Trophoblast cell (in vitro differentiated cells and primary cell): ENCODE measurements at regions not wholly inside any gene's neighbourhood (a gene's known extent, or its start where the extent isn't known, plus 50 kb on each side); places are given as distances from the start of the nearest gene placed in this dataset.

ENCODE experiments used
- DNase-seq, 2 donors: peaks; one replicate each; pipeline ENCODE4 v3.0.0-alpha.2; 2016
- H2AFZ ChIP-seq: 2 replicates; pipeline ENCODE4 v1.6.1; 2013; ENCODE audit warnings: low read length, moderate library complexity, mild to moderate bottlenecking; ENCODE audit not compliant: insufficient read depth, poor library complexity
- H2AK5ac ChIP-seq: 2 replicates; pipeline ENCODE4 v1.6.1; 2013; ENCODE audit warnings: mild to moderate bottlenecking, low read length
- H2BK120ac ChIP-seq: 2 replicates; pipeline ENCODE4 v1.6.1; 2013; ENCODE audit warnings: low read length, mild to moderate bottlenecking, moderate library complexity; ENCODE audit not compliant: insufficient read depth, poor library complexity
- H2BK12ac ChIP-seq: 2 replicates; pipeline ENCODE4 v1.6.1; 2013; ENCODE audit warnings: mild to moderate bottlenecking, low read length, moderate library complexity
- H2BK5ac ChIP-seq: 2 replicates; pipeline ENCODE4 v1.6.1; 2013; ENCODE audit warnings: low read length, low read depth, moderate library complexity, mild to moderate bottlenecking; ENCODE audit not compliant: poor library complexity
- H3K14ac ChIP-seq: 2 replicates; pipeline ENCODE4 v1.6.1; 2013; ENCODE audit warnings: mild to moderate bottlenecking, low read length
- H3K18ac ChIP-seq: 2 replicates; pipeline ENCODE4 v1.6.1; 2013; ENCODE audit warnings: mild to moderate bottlenecking, low read length
- H3K23ac ChIP-seq: 2 replicates; pipeline ENCODE4 v1.6.1; 2013; ENCODE audit warnings: low read length
- H3K27ac ChIP-seq: 2 replicates; pipeline ENCODE4 v1.5.1; 2013; ENCODE audit warnings: low read depth, mild to moderate bottlenecking, inconsistent platforms, low read length, moderate library complexity
- H3K27me3 ChIP-seq: 2 replicates; pipeline ENCODE4 v1.6.1; 2013; ENCODE audit warnings: inconsistent platforms, mild to moderate bottlenecking, low read length, moderate library complexity; ENCODE audit not compliant: insufficient read depth
- H3K36me3 ChIP-seq, 2 experiments: 1 replicate in 1 of 2; 2 replicates in 1 of 2; pipeline ENCODE4 v1.6.1; 2013; ENCODE audit warnings: low read length in 2 of 2, mild to moderate bottlenecking in 2 of 2, moderate library complexity in 1 of 2; ENCODE audit not compliant: insufficient read depth in 2 of 2, control insufficient read depth in 1 of 2
- H3K4ac ChIP-seq: 2 replicates; pipeline ENCODE4 v1.6.1; 2013; ENCODE audit warnings: low read depth, mild to moderate bottlenecking, low read length, moderate library complexity
- H3K4me1 ChIP-seq, 2 experiments: 1 replicate in 1 of 2; 2 replicates in 1 of 2; pipeline ENCODE4 v1.6.1; 2013; ENCODE audit warnings: low read length in 2 of 2, mild to moderate bottlenecking in 2 of 2, moderate library complexity in 1 of 2; ENCODE audit not compliant: insufficient read depth in 2 of 2, control insufficient read depth in 1 of 2
- H3K4me2 ChIP-seq: 2 replicates; pipeline ENCODE4 v1.6.1; 2013; ENCODE audit warnings: inconsistent platforms, mild to moderate bottlenecking, low read length, moderate library complexity
- H3K4me3 ChIP-seq: 2 replicates; pipeline ENCODE4 v1.5.1; 2013; ENCODE audit warnings: mild to moderate bottlenecking, low read depth, low read length, inconsistent platforms
- H3K79me1 ChIP-seq: one replicate; pipeline ENCODE4 v1.6.1; 2013; ENCODE audit warnings: low read length
- H3K79me2 ChIP-seq: 2 replicates; pipeline ENCODE4 v1.6.1; 2013; ENCODE audit warnings: low read length, mild to moderate bottlenecking; ENCODE audit not compliant: control insufficient read depth, insufficient read depth, poor library complexity
- H3K9ac ChIP-seq: 2 replicates; pipeline ENCODE4 v1.6.1; 2013; ENCODE audit warnings: mild to moderate bottlenecking, low read length
- H3K9me3 ChIP-seq: 2 replicates; pipeline ENCODE4 v1.6.1; 2013; ENCODE audit warnings: low read depth, mild to moderate bottlenecking, control low read depth, inconsistent platforms, low read length; ENCODE audit not compliant: insufficient read depth
- H4K12ac ChIP-seq: 2 replicates; pipeline ENCODE4 v1.6.1; 2013; ENCODE audit warnings: low read depth, mild to moderate bottlenecking, low read length, moderate library complexity
- H4K8ac ChIP-seq: 2 replicates; pipeline ENCODE4 v1.6.1; 2013; ENCODE audit warnings: low read depth, mild to moderate bottlenecking, low read length, moderate library complexity
- H4K91ac ChIP-seq: one replicate; pipeline ENCODE4 v1.6.1; 2013; ENCODE audit warnings: low read depth, mild to moderate bottlenecking, low read length, moderate library complexity
- WGBS: extraction: QIAGEN DNeasy Blood & Tissue Kit; methylation state at CpG from one replicate; pipeline ENCODE4 v1.1.7; 2013; ENCODE audit warnings: missing lambda C conversion rate; ENCODE audit not compliant: insufficient read length, insufficient coverage; ENCODE audit errors: extremely low coverage; 5-methylcytosine and 5-hydroxymethylcytosine counted together

DNA sequence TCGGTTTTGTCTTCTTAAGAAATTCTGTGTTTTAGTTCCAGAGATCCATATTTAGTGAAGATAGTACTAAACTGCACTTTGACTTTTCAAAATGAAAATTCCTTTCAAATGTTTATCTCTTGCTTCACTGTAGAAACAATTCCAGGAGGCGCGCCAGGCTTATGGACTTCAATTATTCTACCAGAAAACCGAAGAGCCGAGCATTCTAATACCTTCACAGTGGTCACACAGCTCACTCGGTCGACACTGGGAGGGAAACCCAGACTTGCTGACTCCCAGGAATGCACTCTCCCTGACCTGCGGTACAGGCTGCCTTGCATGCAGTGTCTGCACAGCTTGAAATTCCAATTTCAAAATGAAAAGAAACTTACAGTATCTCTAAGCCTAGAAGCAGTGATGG, 119.9 kb upstream of the PIEZO2 start:
- Histone ChIP-seq H3K14ac (no peak overlapping the region), H3K18ac (no peak overlapping the region), H2BK120ac (no peak overlapping the region), H2AK5ac (no peak overlapping the region), H4K91ac (no peak overlapping the region), H3K4me1 (no peaks in the 10 kb centered on the region), H3K4me3 (no peak overlapping the region), H3K79me1 (no peaks in the 10 kb centered on the region), H3K9me3 (no peaks in the 10 kb centered on the region), H4K8ac (no peak overlapping the region), H2AFZ (no peak overlapping the region), H3K36me3 (no peaks in the 10 kb centered on the region), H3K27me3 (no peaks in the 10 kb centered on the region), H3K27ac (no peak overlapping the region), H3K9ac (no peak overlapping the region), H3K23ac (no peak overlapping the region), H3K4me2 (no peak overlapping the region), H2BK5ac (no peak overlapping the region), H4K12ac (no peak overlapping the region), H2BK12ac (no peak overlapping the region), H3K4ac (no peak overlapping the region), H3K79me2 (no peaks in the 10 kb centered on the region)
- no CpG with 5 or more reads among the region's 8 CpGs for WGBS
- no peak for DNase-seq

GRCh38 chr18:11268741-11269233, 119.4 kb upstream of the PIEZO2 start:
- no peak overlapping the region for H2BK5ac ChIP-seq
- H2BK12ac ChIP-seq, result no peak overlapping the region
- no peak overlapping the region for H3K27ac ChIP-seq
- H2AK5ac ChIP-seq, result no peak overlapping the region
- H3K27me3 ChIP-seq, result no peaks in the 10 kb centered on the region
- no peak overlapping the region for H4K91ac ChIP-seq
- DNase-seq, result no peak
- H4K8ac ChIP-seq, result no peak overlapping the region
- no peak overlapping the region for H3K18ac ChIP-seq
- H3K14ac ChIP-seq, result no peak overlapping the region
- no peak overlapping the region for H3K4ac ChIP-seq
- no peak overlapping the region for H3K9ac ChIP-seq
- no peak overlapping the region for H3K4me2 ChIP-seq
- no peak overlapping the region for H2AFZ ChIP-seq
- no peaks in the 10 kb centered on the region for H3K4me1 ChIP-seq
- H2BK120ac ChIP-seq, result no peak overlapping the region
- no peak overlapping the region for H4K12ac ChIP-seq
- H3K79me2 ChIP-seq, result no peaks in the 10 kb centered on the region
- H3K79me1 ChIP-seq, result no peaks in the 10 kb centered on the region
- WGBS, result no CpG with 5 or more reads among the region's 9 CpGs
- no peak overlapping the region for H3K4me3 ChIP-seq
- H3K23ac ChIP-seq, result no peak overlapping the region
- H3K36me3 ChIP-seq, result no peaks in the 10 kb centered on the region
- no peaks in the 10 kb centered on the region for H3K9me3 ChIP-seq

DNA sequence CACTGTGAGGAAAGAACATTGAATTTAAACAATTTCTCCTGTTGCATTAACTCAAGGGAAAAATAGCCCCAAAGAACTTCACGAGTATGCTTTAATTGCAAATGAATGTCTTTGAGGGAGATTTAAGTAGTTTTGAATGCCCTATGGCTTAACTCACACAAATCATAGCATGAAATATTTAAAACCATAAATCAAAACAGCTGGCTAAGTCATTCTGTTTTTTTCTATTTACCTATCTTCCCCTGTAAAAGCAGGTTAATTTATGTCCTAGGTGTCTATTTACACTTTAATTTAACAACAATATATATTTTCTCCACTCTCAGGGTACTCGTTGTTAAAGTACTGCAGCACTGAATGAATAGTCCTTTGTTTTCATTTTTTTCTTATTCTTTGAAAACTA, 118.8 kb upstream of the PIEZO2 start:
- Histone ChIP-seq H2AK5ac (no peak overlapping the region), H2AFZ (no peak overlapping the region), H3K27me3 (no peaks in the 10 kb centered on the region), H4K91ac (no peak overlapping the region), H3K27ac (no peak overlapping the region), H4K12ac (no peak overlapping the region), H3K4me1 (no peaks in the 10 kb centered on the region), H3K4ac (no peak overlapping the region), H3K14ac (no peak overlapping the region), H3K79me1 (no peaks in the 10 kb centered on the region), H3K18ac (no peak overlapping the region), H3K4me3 (no peak overlapping the region), H2BK120ac (no peak overlapping the region), H3K79me2 (no peaks in the 10 kb centered on the region), H3K4me2 (no peak overlapping the region), H3K36me3 (no peaks in the 10 kb centered on the region), H3K23ac (no peak overlapping the region), H3K9ac (no peak overlapping the region), H2BK12ac (no peak overlapping the region), H4K8ac (no peak overlapping the region), H2BK5ac (no peak overlapping the region), H3K9me3 (no peaks in the 10 kb centered on the region)
- no CpG with 5 or more reads among the region's 2 CpGs for WGBS
- no peak for DNase-seq

DNA sequence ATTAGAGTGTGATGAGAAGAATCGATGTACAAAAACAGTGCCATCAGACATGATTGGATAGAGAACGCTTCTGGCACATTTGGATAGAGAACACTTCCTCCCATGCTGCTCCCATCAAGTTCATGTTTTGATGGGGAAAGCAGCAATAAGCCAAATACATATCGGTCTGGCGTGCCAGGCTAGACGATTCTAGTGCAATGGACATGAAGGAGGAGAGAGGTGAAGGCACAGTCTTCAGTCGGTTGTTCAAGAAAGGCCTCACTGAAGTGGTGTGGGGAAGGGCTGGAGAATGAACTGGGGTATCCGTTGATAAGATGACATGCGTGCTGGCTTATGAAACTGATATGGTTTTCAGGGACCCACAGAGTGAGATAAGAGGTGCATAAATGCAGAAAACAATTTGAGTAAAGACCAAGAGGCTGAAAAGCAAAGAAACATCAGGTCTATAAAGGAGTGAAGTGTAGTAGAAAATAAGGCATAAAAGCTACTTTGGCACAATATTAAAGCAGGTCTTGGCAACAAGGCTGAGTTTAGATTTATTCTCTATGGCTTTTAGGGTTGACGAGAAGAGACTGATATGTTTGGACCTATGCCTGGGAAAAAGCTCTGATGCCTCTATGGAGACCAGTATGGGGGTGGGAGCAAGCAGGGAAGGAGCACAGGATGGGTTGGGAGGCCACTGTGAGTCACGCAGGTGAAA, 117.6 kb upstream of the PIEZO2 start:
- Histone ChIP-seq H3K36me3 (no peaks in the 10 kb centered on the region), H3K4me1 (no peaks in the 10 kb centered on the region), H2BK120ac (no peak overlapping the region), H3K18ac (no peak overlapping the region), H4K8ac (no peak overlapping the region), H3K4me2 (no peak overlapping the region), H4K91ac (no peak overlapping the region), H3K9ac (no peak overlapping the region), H3K4ac (no peak overlapping the region), H3K27me3 (no peaks in the 10 kb centered on the region), H2BK5ac (no peak overlapping the region), H3K14ac (no peak overlapping the region), H3K27ac (no peak overlapping the region), H2BK12ac (no peak overlapping the region), H4K12ac (no peak overlapping the region), H3K4me3 (no peak overlapping the region), H3K79me2 (no peaks in the 10 kb centered on the region), H3K23ac (no peak overlapping the region), H2AFZ (no peak overlapping the region), H2AK5ac (no peak overlapping the region), H3K9me3 (no peaks in the 10 kb centered on the region), H3K79me1 (no peaks in the 10 kb centered on the region)
- 100% methylated on average over 1 of the region's 10 CpGs for WGBS
- DNase-seq, result no peak
